Ramos (cell line): ENCODE measurements at regions not wholly inside any gene's neighbourhood (a gene's known extent, or its start where the extent isn't known, plus 50 kb on each side); places are given as distances from the start of the nearest gene placed in this dataset.
"Not testable (repeated sequence)": the region's sequence is repeated elsewhere in the genome, so short reads cannot be mapped to it uniquely, and the experiment has no call there.

Source experiments
- in situ Hi-C: fragments of 300-500 bp; cut with MboI; formaldehyde crosslinking; loops from one replicate; pipeline ENCODE4 v1.14.3; 2022; ENCODE audit warnings: low sequenced_read_pairs; ENCODE audit not compliant: unreplicated experiment

GRCh38 chr15:81785679-81786078 lies 260.1 kb downstream of the MEX3B start:
- in situ Hi-C loops = no loop called here

DNA sequence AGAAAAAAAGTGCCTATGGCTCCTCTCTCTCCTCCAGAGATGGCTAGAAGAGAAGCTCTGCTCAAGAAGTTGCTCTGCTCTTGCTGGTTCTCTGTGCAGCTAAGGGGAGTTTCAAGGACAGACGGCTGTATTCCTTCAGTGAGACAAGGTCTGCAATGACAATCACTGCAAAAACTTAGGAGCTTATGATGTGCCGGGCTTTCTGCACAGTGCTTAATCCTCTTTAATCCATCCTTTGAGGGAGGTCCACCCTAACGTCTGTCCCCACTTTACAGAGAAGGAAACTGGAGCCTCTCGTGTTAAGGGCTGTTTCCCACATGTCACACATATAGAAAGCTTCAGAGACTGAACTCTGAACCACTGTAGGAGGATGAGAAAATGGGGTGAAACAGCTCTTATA lies 260.6 kb downstream of the MEX3B start:
- in situ Hi-C loops = no loop called here

DNA sequence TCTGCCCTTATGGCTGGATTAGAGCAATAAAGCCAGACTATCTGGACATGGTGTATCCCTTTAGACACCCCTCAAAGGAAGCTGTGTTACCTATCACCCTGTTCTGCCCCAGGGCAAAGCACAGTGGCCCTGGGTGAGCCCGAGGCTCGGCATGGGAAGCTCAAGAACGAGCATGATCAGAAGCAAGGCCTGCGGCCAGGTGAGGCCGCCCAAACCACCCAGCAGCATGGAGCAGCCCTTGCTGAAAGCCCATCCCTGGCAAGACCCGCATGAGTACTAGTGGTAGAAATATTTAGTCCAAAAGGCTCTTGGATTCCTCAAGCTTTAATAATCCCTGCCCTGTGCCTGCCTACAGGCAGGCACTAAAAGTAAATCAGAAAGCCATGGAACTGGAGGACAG lies 261.1 kb downstream of the MEX3B start:
- in situ Hi-C loops = no loop called here

DNA sequence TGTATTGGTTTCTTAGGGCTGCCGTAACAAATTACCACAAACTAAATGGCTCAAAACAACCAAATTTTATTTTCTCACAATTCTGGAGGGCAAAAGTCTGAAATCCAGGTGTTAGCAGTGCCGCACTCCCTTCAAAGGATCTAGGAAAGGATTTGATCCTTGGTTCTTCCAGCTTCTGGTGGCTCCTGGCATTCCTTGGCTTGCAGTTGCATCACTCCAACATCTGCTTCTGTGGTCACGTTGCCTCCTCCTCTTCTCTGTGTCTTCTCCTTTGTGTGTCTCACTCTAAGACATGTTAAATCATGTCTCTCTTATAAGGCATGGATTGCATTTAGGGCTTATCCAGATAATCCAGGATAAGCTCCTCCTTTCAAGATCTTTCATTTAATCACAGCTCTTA lies 262.2 kb downstream of the MEX3B start:
- in situ Hi-C loops = no loop called here

DNA sequence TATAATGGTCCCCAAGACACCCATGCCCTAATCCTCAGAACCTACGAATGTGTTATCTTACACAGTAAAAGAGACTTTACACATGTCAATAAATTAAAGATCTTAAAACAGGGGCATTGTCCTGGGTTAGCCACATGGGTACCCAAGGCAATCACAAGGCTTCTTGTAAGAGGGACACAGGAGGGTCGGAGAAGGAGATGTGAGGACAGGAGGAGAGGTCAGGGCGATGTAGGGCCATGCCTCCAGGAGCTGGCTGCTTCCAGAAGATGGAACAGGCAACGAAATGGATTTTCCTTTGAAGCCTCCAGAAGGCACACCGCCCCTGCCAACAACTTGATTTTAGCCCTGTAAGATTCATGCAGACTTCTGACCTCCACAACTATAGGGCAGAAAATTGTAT lies 262.7 kb downstream of the MEX3B start:
- in situ Hi-C loops = no loop called here

DNA sequence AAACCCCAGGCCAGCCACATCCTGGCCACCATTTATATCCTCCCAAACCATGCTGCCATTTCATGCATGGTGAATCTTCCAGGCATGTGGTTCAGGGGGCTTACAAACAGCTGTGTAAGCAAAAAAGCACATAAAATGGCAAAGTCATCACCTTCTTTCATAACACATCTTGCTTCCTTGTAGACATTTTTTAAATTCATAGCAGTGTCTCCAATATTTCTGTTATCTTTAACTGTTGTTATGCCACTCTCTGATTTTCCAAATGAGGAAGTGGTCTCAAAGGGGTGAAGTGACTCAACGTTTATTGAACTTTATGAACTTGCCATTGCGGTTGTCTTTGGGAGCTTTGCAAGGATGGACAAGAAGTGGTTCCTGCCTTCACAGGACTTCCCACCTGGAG lies 264.4 kb downstream of the MEX3B start:
- in situ Hi-C loops = no loop called here

DNA sequence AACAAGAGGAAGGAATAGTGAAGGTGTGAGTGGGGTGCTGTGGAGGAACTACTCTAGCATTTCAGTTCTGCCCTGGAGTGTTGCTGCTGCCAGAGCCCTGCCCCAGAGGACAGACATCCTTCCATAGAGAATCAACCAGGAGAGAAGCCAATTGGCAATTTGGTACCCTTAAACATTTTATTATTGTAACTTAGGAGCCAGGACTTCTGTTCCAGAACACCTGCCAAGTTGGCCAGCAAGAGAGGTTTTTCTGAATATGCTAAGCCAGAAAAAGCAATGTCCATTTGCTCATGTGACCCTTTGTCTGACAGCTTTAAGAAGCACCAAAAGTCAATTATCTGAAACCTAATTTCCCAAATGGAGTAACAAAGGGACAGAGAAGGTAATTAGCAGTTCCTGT lies 264.9 kb downstream of the MEX3B start:
- in situ Hi-C loops = no loop called here

- in situ Hi-C loops = no loop called here
Observed at GRCh38 chr15:81779181-81779580, 266.6 kb downstream of the MEX3B start.

GRCh38 chr15:81777546-81777945 lies 268.3 kb downstream of the MEX3B start:
- in situ Hi-C loops = no loop called here

DNA sequence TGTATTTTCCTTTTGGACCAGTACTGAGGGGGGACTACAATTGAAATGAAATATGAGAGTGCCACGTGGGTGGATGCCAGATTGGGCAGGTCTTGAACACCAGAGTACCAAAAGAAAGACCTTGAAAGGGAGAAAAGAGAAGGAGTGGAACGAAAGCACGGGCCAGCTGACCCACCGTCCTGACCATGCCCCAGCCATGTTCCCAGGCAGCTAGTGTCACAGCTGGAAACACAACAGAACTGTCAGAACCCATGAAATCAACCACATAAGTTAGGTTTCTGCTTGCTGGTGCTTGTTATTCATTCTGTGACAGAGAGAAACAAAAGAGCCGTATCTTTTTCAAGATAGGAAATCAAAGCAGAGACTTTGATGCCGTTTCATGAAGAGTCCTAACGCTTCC lies 268.8 kb downstream of the MEX3B start:
- in situ Hi-C loops = no loop called here

DNA sequence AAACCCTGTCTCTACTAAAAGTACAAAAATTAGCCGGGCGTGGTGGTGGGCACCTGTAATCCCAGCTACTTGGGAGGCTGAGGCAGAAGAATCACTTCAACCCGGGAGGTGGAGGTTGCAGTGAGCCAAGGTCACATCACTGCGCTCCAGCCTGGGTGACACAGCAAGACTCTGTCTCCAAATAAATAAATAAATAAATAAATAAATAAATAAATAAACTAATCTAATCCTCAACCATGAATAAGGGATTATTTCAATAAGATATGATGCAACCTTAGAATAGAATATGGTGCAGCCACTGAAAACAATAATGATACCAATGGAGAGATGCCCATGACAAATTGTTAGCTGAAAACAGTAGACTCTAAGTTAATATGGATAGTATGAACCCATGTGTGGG lies 270.0 kb downstream of the MEX3B start:
- in situ Hi-C loops = not testable (repeated sequence)

- in situ Hi-C loops = no loop called here
Observed at GRCh38 chr15:81774309-81774708, 271.5 kb downstream of the MEX3B start.

- in situ Hi-C loops = no loop called here
Observed at GRCh38 chr15:81768773-81769172, 277.0 kb downstream of the MEX3B start.

- in situ Hi-C loops = no loop called here
Observed at GRCh38 chr15:81766829-81767475, 278.9 kb downstream of the MEX3B start.

DNA sequence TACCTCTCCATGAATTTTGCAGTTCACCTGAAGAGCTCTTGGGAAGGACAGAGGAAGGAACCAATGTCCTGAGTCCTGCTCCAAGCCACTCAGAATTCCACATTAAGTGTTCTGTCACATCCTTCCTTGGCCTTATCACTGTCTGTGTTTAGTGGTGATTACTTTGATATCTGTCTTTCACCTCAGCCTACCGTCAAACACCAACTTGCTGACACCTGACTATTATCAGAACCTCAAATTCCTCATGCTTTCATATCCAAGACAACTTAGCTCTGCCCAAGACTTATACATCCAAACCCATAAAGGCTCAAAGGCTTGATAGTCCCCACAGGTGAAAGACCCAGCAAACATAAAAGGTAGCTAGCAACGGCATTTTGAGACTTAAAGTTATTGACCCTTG lies 280.0 kb downstream of the MEX3B start:
- in situ Hi-C loops = no loop called here

DNA sequence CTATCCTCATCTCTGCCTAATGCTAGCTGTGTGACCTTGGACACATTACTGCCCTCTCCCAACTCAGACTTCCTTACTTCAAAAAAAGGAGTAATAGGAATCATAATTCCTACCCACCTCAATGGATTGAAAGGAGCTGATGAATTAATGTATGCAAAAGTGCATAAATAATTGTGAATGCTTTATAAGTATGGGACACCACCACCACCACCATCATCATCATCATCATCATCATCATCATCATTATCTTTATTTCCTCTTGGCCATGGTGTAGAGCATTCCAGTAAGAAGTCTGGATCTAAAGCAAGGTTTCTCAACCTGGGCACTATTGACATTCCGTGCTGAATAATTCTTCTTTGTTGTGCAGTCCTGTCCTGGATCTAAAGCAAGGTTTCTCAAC lies 282.5 kb downstream of the MEX3B start:
- in situ Hi-C loops = no loop called here

DNA sequence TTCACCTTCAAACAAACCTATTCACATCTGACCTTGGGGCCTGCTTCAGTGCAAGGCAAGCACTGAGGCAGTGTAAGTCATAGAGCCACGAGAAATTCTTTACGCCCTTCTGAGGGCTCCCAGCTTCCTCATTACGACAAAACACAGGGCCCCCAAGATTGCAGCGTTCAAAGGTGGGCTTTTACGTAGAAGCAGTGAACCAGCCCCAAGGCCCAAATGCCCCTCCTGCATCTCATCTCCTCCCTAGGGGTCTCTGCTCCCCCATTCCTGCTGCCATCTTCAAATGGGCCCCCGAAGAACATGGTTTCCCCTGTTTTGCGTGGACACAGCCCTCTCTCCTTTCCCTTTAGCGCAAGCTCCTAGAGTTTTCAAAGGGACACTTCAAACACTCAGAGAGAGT lies 285.1 kb downstream of the MEX3B start:
- in situ Hi-C loops = no loop called here

DNA sequence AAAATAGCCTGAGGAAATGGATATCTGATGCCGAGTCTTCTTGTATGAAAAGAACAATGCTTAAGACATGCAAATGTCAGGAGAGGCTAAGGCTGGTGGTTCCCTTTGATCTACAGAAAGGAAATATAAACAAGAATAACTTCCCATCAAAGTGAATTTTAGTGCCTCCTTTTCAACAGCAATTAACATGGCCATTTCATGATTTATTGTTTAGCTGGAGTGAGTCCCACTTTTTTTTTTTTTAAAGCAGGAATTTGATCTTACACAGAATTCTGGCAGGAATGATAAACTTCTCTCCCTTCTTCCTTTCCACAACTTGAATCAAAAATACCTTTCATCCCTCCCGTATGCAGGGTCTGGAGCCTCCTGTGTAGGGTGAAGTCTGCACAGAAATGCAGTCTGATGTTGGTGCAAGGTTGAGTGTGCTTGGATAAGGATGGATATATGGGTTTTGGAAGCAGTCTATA lies 287.0 kb downstream of the MEX3B start:
- in situ Hi-C loops = no loop called here

DNA sequence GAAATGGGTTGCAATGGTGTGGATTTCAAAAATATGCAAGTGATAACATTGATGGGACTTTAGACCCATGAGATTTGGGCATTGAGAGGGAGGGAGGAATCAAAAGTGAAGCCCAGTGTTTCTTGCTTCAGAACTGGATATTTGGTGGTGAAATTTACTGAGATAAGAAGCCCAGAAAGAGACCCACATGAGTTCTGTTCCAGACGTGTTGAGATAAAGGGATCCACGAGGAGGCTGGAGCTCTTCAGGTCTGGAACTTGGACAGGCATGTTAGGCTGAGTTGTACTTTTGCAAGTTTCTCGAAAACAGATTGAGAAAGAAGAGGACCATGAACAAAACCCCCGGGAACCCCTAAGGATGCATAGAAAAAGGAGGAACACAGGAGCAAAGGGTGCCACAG lies 290.2 kb downstream of the MEX3B start:
- in situ Hi-C loops = no loop called here

GRCh38 chr15:81754078-81754477 lies 291.7 kb downstream of the MEX3B start:
- in situ Hi-C loops = no loop called here

GRCh38 chr15:81752974-81753373 lies 292.8 kb downstream of the MEX3B start:
- in situ Hi-C loops = no loop called here

- in situ Hi-C loops = no loop called here
Observed at GRCh38 chr15:81752546-81752942, 293.3 kb downstream of the MEX3B start.
